D721Med (cell line): ENCODE measurements at regions not wholly inside any gene's neighbourhood (a gene's known extent, or its start where the extent isn't known, plus 50 kb on each side); places are given as distances from the start of the nearest gene placed in this dataset.
"Not testable (repeated sequence)": the region's sequence is repeated elsewhere in the genome, so short reads cannot be mapped to it uniquely, and the experiment has no call there.

Experiments used
- DNase-seq: peaks from one replicate; pipeline ENCODE4 v3.0.0; 2011; ENCODE audit warnings: low spot score; ENCODE audit not compliant: insufficient read length
- FAIRE-seq: peaks from 2 replicates; lab custom pipeline; 2011; peaks lifted over from hg19 to GRCh38; lab: Jason Lieb, UNC
- CTCF ChIP-seq: IDR thresholded peaks from 2 replicates; pipeline ENCODE4 v1.5.1; 2012; ENCODE audit warnings: mild to moderate bottlenecking, control low read depth; ENCODE audit not compliant: insufficient read depth; ENCODE audit errors: missing control alignments

DNA sequence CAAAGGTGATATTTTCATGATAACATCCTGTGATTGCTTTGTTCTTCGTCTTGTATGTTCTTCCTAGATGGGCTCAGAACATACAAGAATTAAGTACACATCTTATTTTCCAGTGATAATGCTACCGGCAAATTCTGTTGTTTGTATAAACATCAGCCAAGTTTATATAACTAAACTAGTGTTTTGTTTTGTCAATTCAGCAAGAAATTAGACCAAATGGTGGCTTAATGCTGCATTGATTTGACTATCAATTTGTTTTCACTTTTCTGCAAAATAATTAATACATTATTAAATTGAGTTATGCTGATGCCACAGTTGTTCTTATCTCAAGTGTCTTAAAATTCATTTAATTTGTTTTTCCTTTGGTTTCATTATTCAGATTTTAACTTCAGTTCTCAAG is 177.7 kb downstream of the OR4F29 start:
- not testable (repeated sequence) for FAIRE-seq, DNase-seq

DNA sequence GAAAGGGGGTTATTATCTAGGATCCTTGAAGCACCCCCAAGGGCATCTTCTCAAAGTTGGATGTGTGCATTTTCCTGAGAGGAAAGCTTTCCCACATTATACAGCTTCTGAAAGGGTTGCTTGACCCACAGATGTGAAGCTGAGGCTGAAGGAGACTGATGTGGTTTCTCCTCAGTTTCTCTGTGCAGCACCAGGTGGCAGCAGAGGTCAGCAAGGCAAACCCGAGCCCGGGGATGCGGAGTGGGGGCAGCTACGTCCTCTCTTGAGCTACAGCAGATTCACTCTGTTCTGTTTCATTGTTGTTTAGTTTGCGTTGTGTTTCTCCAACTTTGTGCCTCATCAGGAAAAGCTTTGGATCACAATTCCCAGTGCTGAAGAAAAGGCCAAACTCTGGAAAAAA is 183.7 kb downstream of the OR4F29 start:
- not testable (repeated sequence) for DNase-seq, FAIRE-seq
- peak; percentile 57 for TF ChIP-seq CTCF
